Testis (tissue), 2 donors: ENCODE measurements at regions not wholly inside any gene's neighbourhood (a gene's known extent, or its start where the extent isn't known, plus 50 kb on each side); places are given as distances from the start of the nearest gene placed in this dataset.
"Not testable (repeated sequence)": the region's sequence is repeated elsewhere in the genome, so short reads cannot be mapped to it uniquely, and the experiment has no call there.

ENCODE experiments used
- DNase-seq: peaks from one replicate; pipeline ENCODE4 v3.0.0-alpha.2; 2019
- H3K27ac ChIP-seq, 2 donors: fragments of 200-600 bp; sonication (generic); one replicate each; pipeline ENCODE4 v1.5.1; 2019
- H3K27me3 ChIP-seq: fragments of 200-600 bp; sonication (generic); one replicate; pipeline ENCODE4 v1.5.1; 2019
- H3K36me3 ChIP-seq: fragments of 200-600 bp; sonication (generic); one replicate; pipeline ENCODE4 v1.5.1; 2017; ENCODE audit warnings: low read depth; ENCODE audit errors: missing control alignments
- H3K4me1 ChIP-seq: fragments of 200-600 bp; sonication (generic); one replicate; pipeline ENCODE4 v1.5.1; 2019
- H3K4me3 ChIP-seq, 2 donors: fragments of 200-600 bp; sonication (generic); one replicate each; pipeline ENCODE4 v1.5.1; 2017 to 2019
- H3K9me3 ChIP-seq: fragments of 200-600 bp; sonication (generic); one replicate; pipeline ENCODE4 v1.5.1; 2017
- CTCF ChIP-seq, 3 experiments: fragments of 450-650 bp in 2 of 3; fragments of 200-600 bp in 1 of 3; sonication (generic) in 1 of 3; IDR thresholded peaks; one replicate each; pipeline ENCODE4 v1.5.1; 2016 to 2019; ENCODE audit warnings: antibody characterized with exemption in 3 of 3, mild to moderate bottlenecking in 2 of 3, moderate library complexity in 1 of 3
- POLR2A ChIP-seq: fragments of 450-650 bp; IDR thresholded peaks from one replicate; pipeline ENCODE4 v1.6.1; 2017; ENCODE audit warnings: antibody characterized with exemption, mild to moderate bottlenecking, moderate library complexity
- WGBS, 2 donors: methylation state at CpG; one replicate each; pipeline ENCODE4 v1.1.5; 2018; 5-methylcytosine and 5-hydroxymethylcytosine counted together
- intact Hi-C: fragments of 100-400 bp; cut with DNase I; formaldehyde crosslinking; loops from one replicate; pipeline ENCODE4 v1.15.1; 2023; ENCODE audit warnings: low total_unique reads

GRCh38 chr11:37142591-37142990, 544.6 kb upstream of the RAG2 start:
- TF ChIP-seq POLR2A, result no peak
- no peak for DNase-seq
- no peaks in the 10 kb centered on the region for H3K4me1 ChIP-seq
- no peaks in the 10 kb centered on the region for H3K9me3 ChIP-seq
- intact Hi-C loops, result no loop called here
- no peak overlapping the region for H3K27ac ChIP-seq
- H3K27me3 ChIP-seq, result no peaks in the 10 kb centered on the region
- H3K4me3 ChIP-seq, result no peak overlapping the region
- H3K36me3 ChIP-seq, result no peaks in the 10 kb centered on the region

GRCh38 chr11:37141707-37142106, 543.7 kb upstream of the RAG2 start:
- intact Hi-C loops, result no loop called here
- no peak overlapping the region for H3K27ac ChIP-seq
- no peaks in the 10 kb centered on the region for H3K9me3 ChIP-seq
- H3K27me3 ChIP-seq, result no peaks in the 10 kb centered on the region
- WGBS, 2 donors, result 83 to 90% methylated on average over 5 of the region's 5 CpGs
- H3K4me3 ChIP-seq, result no peak overlapping the region
- DNase-seq, result no peak
- no peaks in the 10 kb centered on the region for H3K36me3 ChIP-seq
- no peaks in the 10 kb centered on the region for H3K4me1 ChIP-seq
- TF ChIP-seq POLR2A, result no peak
- TF ChIP-seq CTCF (IDR thresholded peaks at IDR 0.05), result no peak

- intact Hi-C loops, H3K9me3 ChIP-seq: not testable (repeated sequence)
Measured at GRCh38 chr11:37135606-37136005, 537.6 kb upstream of the RAG2 start.

GRCh38 chr11:37134637-37135036, 536.6 kb upstream of the RAG2 start:
- TF ChIP-seq POLR2A, result no peak
- no peak for TF ChIP-seq CTCF (IDR thresholded peaks at IDR 0.05)
- 58 to 59% methylated on average over 2 of the region's 2 CpGs for WGBS, 2 donors

More at GRCh38 chr11:37135606-37136005, 537.6 kb upstream of the RAG2 start:
- not testable (repeated sequence) for H3K27me3 ChIP-seq, H3K4me1 ChIP-seq, H3K27ac ChIP-seq, H3K36me3 ChIP-seq, DNase-seq, H3K4me3 ChIP-seq
- 82 to 88% methylated on average over 6 of the region's 6 CpGs for WGBS, 2 donors

GRCh38 chr11:37124384-37124783, 526.3 kb upstream of the RAG2 start:
- no peak for DNase-seq
- Histone ChIP-seq H3K36me3 (no peaks in the 10 kb centered on the region), H3K27me3 (no peaks in the 10 kb centered on the region), H3K4me1 (no peaks in the 10 kb centered on the region), H3K27ac (no peak overlapping the region), H3K9me3 (no peaks in the 10 kb centered on the region), H3K4me3 (no peak overlapping the region)
- 79 to 84% methylated on average over 2 of the region's 2 CpGs for WGBS, 2 donors
- intact Hi-C loops, result no loop called here
- no peak for TF ChIP-seq POLR2A
- no peak for TF ChIP-seq CTCF (IDR thresholded peaks at IDR 0.05)

More at GRCh38 chr11:37134637-37135036, 536.6 kb upstream of the RAG2 start:
- DNase-seq, result no peak
- no peaks in the 10 kb centered on the region for H3K4me1 ChIP-seq
- no peaks in the 10 kb centered on the region for H3K9me3 ChIP-seq
- H3K36me3 ChIP-seq, result no peaks in the 10 kb centered on the region
- no peak overlapping the region for H3K27ac ChIP-seq
- intact Hi-C loops, result no loop called here
- H3K4me3 ChIP-seq, result no peak overlapping the region
- H3K27me3 ChIP-seq, result no peaks in the 10 kb centered on the region

- Histone ChIP-seq H3K27ac (no peak overlapping the region), H3K4me1 (no peaks in the 10 kb centered on the region), H3K36me3 (no peaks in the 10 kb centered on the region), H3K27me3 (no peaks in the 10 kb centered on the region), H3K4me3 (no peak overlapping the region), H3K9me3 (no peaks in the 10 kb centered on the region)
- intact Hi-C loops, result no loop called here
- no peak for TF ChIP-seq POLR2A
- no peak for TF ChIP-seq CTCF (IDR thresholded peaks at IDR 0.05)
- DNase-seq, result no peak
Measured at GRCh38 chr11:37115963-37116362, 517.9 kb upstream of the RAG2 start.
